Neural progenitor cell (in vitro differentiated cells): ENCODE measurements at regions not wholly inside any gene's neighbourhood (a gene's known extent, or its start where the extent isn't known, plus 50 kb on each side); places are given as distances from the start of the nearest gene placed in this dataset.

Experiments used
- CTCF ChIP-seq: fragments of 200-600 bp; sonication (generic); IDR thresholded peaks from 2 replicates; pipeline ENCODE4 v1.5.1; 2017; ENCODE audit warnings: antibody characterized with exemption, mild to moderate bottlenecking
- EZH2 ChIP-seq: fragments of 200-600 bp; sonication (generic); IDR thresholded peaks from 2 replicates; pipeline ENCODE4 v1.6.1; 2017; ENCODE audit warnings: antibody characterized with exemption, mild to moderate bottlenecking, moderate library complexity

DNA sequence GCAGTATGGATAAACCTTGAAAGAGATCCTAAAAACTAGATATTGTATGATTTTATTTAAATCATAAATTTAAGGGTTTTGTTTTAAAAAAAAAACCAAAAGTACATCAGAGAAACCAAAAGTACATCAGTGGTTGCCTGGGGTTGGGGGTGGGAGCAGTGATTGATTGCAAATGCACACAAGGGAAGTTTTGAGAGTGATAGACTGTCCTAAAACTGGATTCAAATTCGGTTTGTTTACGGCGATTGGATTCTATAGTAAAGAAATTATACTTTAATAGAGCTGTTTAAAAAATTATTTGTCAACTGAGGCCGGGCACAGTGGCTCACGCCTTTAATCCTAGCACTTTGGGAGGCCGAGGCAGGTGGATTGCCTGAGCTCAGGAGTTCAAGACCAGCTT, 179.8 kb downstream of the METTL4 start:
- no peak for TF ChIP-seq CTCF
- no peak for TF ChIP-seq EZH2
